ENCODE measurements at regions not wholly inside any gene's neighbourhood (a gene's known extent, or its start where the extent isn't known, plus 50 kb on each side); places are given as distances from the start of the nearest gene placed in this dataset.

DNA sequence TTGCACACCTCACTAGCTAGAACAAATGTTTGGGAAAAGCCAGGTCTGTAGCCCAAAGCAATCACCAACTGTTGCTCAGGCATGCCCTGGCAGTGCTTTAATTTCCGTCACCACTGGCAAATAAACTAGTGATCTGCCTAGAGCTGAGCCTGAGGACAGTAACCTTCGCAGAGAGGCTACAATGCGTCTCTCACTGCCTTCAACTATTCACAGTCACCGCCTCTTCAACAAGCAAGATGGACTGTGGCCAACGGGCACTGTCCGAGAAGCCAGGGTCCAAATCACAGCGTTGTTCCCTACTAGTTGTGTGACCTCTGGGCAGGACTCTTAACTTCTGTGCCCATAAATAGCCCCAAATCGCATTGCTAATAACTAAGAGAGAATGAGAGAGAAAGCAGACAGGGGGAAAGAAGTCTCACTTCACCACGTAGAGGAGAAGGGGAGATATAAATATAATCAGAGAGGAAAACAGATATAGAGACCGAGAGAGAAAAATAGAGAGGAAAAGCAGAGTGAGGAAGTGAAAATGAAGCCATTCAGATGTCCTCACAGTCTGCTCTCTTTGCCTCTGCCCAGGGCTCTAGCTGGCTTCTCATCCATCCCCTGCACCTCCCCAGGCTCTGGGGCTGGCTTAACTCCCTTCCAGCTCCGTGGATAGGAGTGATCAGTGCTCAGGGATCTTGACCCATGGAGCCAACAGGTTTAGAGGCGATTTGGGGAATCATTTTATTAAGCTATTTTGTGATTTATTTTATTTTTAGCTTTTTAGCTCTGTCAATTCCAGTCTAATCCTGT is 157.9 kb downstream of the ZDHHC21 start:
- no peak overlapping the region for H3K9ac ChIP-seq (replicated peaks; ENCODE audit: extremely low read depth, insufficient read depth, low read length)

More for the DNA sequence above, 157.9 kb downstream of the ZDHHC21 start:
- Histone ChIP-seq H3K9me3 (replicated peaks; ENCODE audit: control insufficient read depth, insufficient read depth, low read length) (no peaks in the 10 kb centered on the region), H3K4me2 (ENCODE audit: insufficient read depth, low read length) (no peak overlapping the region), H3K79me2 (ENCODE audit: control insufficient read depth, insufficient read depth, low read length) (no peaks in the 10 kb centered on the region), H3K9me1 (replicated peaks; ENCODE audit: control insufficient read depth, extremely low read depth, insufficient read depth, low read length) (no peaks in the 10 kb centered on the region), H3K4me1 (ENCODE audit: control insufficient read depth, extremely low read depth, insufficient read depth, low read length) (no peaks in the 10 kb centered on the region), H3K4me3 (replicated peaks in 1 of 3; ENCODE audit: insufficient read depth in 1 of 3, low read depth in 1 of 3, low read length in 3 of 3) (no peak overlapping the region), H2AFZ (ENCODE audit: low read depth, low read length) (no peak overlapping the region), H3K36me3 (ENCODE audit: control insufficient read depth in 2 of 2, extremely low read depth in 1 of 2, insufficient read depth in 2 of 2, low read length in 2 of 2) (no peaks in the 10 kb centered on the region), H3K27ac (ENCODE audit: insufficient read depth, low read depth, low read length) (no peak overlapping the region), H3K27me3 (ENCODE audit: control insufficient read depth in 2 of 2, insufficient read depth in 2 of 2, low read length in 2 of 2) (peaks cover 4 to 20% of the 10 kb centered on the region in 2 experiments), H4K20me1 (replicated peaks; ENCODE audit: control insufficient read depth, extremely low read depth, insufficient read depth, low read length) (no peaks in the 10 kb centered on the region)
- ChIA-PET POLR2A (no interaction called here), CTCF (interaction anchor here (1.3 to 1.5 kb wide), 2 partner anchors 9 to 70 kb away, joined by 4 to 5 read pairs; no protein-coding TSS in a partner anchor)
- dilution Hi-C loops (cut with MboI; ENCODE audit: extremely low pct_ligation_motif_present, low sequenced_read_pairs) (no loop called here), intact Hi-C loops (cut with micrococcal nuclease) (no loop called here)
- TF ChIP-seq POLR2AphosphoS5 (IDR thresholded peaks at IDR 0.05; ENCODE audit: insufficient read depth, low read depth, low read length) (no peak), GATA2 (IDR thresholded peaks at IDR 0.05; ENCODE audit: insufficient read depth, insufficient read length, low read depth, low read length) (no peak), MAX (IDR thresholded peaks at IDR 0.05; ENCODE audit: insufficient read depth, insufficient read length) (no peak), FOS (IDR thresholded peaks at IDR 0.05; ENCODE audit: borderline replicate concordance, insufficient read depth, low read length) (no peak), EZH2 (IDR thresholded peaks at IDR 0.05; ENCODE audit: borderline replicate concordance, low read depth, low read length, severe bottlenecking) (no peak), POLR2A (IDR thresholded peaks at IDR 0.05; ENCODE audit: low read depth, low read length) (no peak), MYC (IDR thresholded peaks at IDR 0.05; ENCODE audit: low read depth, low read length) (no peak), JUN (IDR thresholded peaks at IDR 0.05; ENCODE audit: borderline replicate concordance, insufficient read depth, insufficient read length, low read depth) (no peak)
- TF ChIP-seq, protein P1, sequence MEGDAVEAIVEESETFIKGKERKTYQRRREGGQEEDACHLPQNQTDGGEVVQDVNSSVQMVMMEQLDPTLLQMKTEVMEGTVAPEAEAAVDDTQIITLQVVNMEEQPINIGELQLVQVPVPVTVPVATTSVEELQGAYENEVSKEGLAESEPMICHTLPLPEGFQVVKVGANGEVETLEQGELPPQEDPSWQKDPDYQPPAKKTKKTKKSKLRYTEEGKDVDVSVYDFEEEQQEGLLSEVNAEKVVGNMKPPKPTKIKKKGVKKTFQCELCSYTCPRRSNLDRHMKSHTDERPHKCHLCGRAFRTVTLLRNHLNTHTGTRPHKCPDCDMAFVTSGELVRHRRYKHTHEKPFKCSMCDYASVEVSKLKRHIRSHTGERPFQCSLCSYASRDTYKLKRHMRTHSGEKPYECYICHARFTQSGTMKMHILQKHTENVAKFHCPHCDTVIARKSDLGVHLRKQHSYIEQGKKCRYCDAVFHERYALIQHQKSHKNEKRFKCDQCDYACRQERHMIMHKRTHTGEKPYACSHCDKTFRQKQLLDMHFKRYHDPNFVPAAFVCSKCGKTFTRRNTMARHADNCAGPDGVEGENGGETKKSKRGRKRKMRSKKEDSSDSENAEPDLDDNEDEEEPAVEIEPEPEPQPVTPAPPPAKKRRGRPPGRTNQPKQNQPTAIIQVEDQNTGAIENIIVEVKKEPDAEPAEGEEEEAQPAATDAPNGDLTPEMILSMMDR (IDR thresholded peaks at IDR 0.05; ENCODE audit: extremely low read depth in 1 of 2, insufficient read depth in 1 of 2, low read depth in 1 of 2, low read length in 2 of 2) = no peak
- FAIRE-seq = no peak
- DNase-seq (ENCODE audit: low read depth, low spot score) = no peak
- no TSS peak for BruUV-seq (replicated peaks)
